ENCODE measurements at regions not wholly inside any gene's neighbourhood (a gene's known extent, or its start where the extent isn't known, plus 50 kb on each side); places are given as distances from the start of the nearest gene placed in this dataset.

DNA sequence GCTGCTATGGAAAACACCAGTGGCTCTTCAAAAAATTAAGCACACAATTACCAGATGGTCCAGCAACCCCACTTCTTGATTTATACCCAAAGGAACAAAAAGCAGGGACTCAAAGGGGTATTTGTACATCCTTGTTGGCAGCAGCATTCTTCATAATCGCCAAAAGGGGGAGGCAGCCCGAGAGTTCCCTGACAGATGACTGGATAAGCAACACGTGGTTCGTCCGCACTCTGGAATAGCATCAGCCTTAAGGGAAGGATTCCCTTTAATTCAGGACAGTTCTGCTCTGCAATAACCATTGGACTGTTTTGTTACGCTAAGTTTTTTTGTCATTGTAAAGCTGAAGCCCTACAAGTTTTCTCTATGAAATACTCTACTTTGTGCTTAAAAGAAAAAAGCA is 76.7 kb upstream of the TWIST2 start:
- Histone ChIP-seq H2AFZ (ENCODE audit: insufficient read depth, low read depth, low read length, poor library complexity, severe bottlenecking) (no peak overlapping the region), H3K27ac (ENCODE audit: low read length in 2 of 2) (no peak overlapping the region), H3K9me3 (ENCODE audit: control extremely low read depth in 1 of 3, control insufficient read depth in 2 of 3, insufficient read depth in 1 of 3, low read length in 2 of 3) (peaks cover 0 to 37% (median 6%) of the 10 kb centered on the region in 3 donors), H3K4me2 (replicated peaks; ENCODE audit: low read depth, low read length, poor library complexity, severe bottlenecking) (no peak overlapping the region), H3K27me3 (replicated peaks in 1 of 4; ENCODE audit: control extremely low read depth in 1 of 4, control insufficient read depth in 3 of 4, insufficient read depth in 4 of 4, low read length in 3 of 4) (no peaks in the 10 kb centered on the region), H4K20me1 (ENCODE audit: control insufficient read depth, insufficient read depth, low read length, poor library complexity, severe bottlenecking) (no peaks in the 10 kb centered on the region), H3K4me3 (ENCODE audit: control extremely low read depth in 1 of 5, extremely low read depth in 1 of 5, insufficient read depth in 1 of 5, low read depth in 2 of 5, low read length in 4 of 5) (no peak overlapping the region), H3K36me3 (replicated peaks in 1 of 2; ENCODE audit: control extremely low read depth in 1 of 2, control insufficient read depth in 1 of 2, extremely low read depth in 1 of 2, insufficient read depth in 2 of 2, low read length in 1 of 2) (no peaks in the 10 kb centered on the region), H3K9ac (ENCODE audit: low read length) (no peak overlapping the region), H3K4me1 (ENCODE audit: control insufficient read depth in 2 of 2, insufficient read depth in 2 of 2, low read length in 2 of 2) (no peaks in the 10 kb centered on the region), H3K79me2 (ENCODE audit: control insufficient read depth, insufficient read depth, low read length) (no peaks in the 10 kb centered on the region)
- Mint-ChIP-seq H3K4me1 (peaks cover 7% of the 10 kb centered on the region), H3K27me3 (peaks cover 17% of the 10 kb centered on the region), H3K27ac (no peak overlapping the region), H3K9me3 (ENCODE audit: insufficient read depth) (peaks cover 1% of the 10 kb centered on the region), H3K4me3 (no peak overlapping the region)
- ATAC-seq (ENCODE audit: low read depth) (no peak), DNase-seq (no peak)
- intact Hi-C loops (cut with micrococcal nuclease): no loop called here
- 55% methylated on average over 5 of the region's 6 CpGs for WGBS (ENCODE audit: insufficient coverage)
- POLR2A ChIA-PET: no interaction called here
- no peak for TF ChIP-seq EZH2 (IDR thresholded peaks at IDR 0.05; ENCODE audit: borderline replicate concordance, insufficient read depth, low read depth, low read length, poor library complexity, severe bottlenecking)
- TF ChIP-seq, protein P1, sequence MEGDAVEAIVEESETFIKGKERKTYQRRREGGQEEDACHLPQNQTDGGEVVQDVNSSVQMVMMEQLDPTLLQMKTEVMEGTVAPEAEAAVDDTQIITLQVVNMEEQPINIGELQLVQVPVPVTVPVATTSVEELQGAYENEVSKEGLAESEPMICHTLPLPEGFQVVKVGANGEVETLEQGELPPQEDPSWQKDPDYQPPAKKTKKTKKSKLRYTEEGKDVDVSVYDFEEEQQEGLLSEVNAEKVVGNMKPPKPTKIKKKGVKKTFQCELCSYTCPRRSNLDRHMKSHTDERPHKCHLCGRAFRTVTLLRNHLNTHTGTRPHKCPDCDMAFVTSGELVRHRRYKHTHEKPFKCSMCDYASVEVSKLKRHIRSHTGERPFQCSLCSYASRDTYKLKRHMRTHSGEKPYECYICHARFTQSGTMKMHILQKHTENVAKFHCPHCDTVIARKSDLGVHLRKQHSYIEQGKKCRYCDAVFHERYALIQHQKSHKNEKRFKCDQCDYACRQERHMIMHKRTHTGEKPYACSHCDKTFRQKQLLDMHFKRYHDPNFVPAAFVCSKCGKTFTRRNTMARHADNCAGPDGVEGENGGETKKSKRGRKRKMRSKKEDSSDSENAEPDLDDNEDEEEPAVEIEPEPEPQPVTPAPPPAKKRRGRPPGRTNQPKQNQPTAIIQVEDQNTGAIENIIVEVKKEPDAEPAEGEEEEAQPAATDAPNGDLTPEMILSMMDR (IDR thresholded peaks at IDR 0.05): no peak
- CTCF ChIA-PET: no interaction called here

DNA sequence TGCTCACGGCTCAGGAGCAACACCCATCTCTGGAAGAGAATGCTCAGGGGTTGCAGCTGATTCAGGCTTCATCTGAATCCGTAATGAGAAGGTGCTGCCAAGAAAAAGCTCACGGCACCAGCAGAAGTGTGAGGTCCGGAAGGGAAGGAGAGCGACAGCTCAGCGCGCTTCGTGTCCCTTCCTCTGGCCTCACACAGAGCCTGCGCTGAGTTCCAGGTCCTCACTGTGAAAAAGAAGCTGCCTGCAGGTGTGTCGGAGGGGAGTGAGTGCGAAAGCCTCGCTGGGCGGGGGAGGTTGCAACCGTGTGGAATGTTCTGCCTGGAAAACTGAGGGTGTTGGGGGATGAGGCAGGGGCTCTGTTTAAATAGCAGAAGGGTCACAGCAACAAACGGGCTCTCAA is 76.2 kb upstream of the TWIST2 start:
- H3K79me2 ChIP-seq (ENCODE audit: control insufficient read depth, insufficient read depth, low read length): no peaks in the 10 kb centered on the region
- 85% methylated on average over 14 of the region's 15 CpGs for WGBS (ENCODE audit: insufficient coverage)
- H2AFZ ChIP-seq (ENCODE audit: insufficient read depth, low read depth, low read length, poor library complexity, severe bottlenecking): no peak overlapping the region
- H3K27ac Mint-ChIP-seq: no peak overlapping the region
- H4K20me1 ChIP-seq (ENCODE audit: control insufficient read depth, insufficient read depth, low read length, poor library complexity, severe bottlenecking): no peaks in the 10 kb centered on the region
- H3K9me3 ChIP-seq (ENCODE audit: control extremely low read depth in 1 of 3, control insufficient read depth in 2 of 3, insufficient read depth in 1 of 3, low read length in 2 of 3): peaks cover 0 to 41% (median 10%) of the 10 kb centered on the region in 3 donors
- no peak overlapping the region for H3K4me3 ChIP-seq (ENCODE audit: control extremely low read depth in 1 of 5, extremely low read depth in 1 of 5, insufficient read depth in 1 of 5, low read depth in 2 of 5, low read length in 4 of 5)
- DNase-seq (no peak), ATAC-seq (ENCODE audit: low read depth) (no peak)
- peaks cover 17% of the 10 kb centered on the region for H3K27me3 Mint-ChIP-seq
- no peaks in the 10 kb centered on the region for H3K27me3 ChIP-seq (replicated peaks in 1 of 4; ENCODE audit: control extremely low read depth in 1 of 4, control insufficient read depth in 3 of 4, insufficient read depth in 4 of 4, low read length in 3 of 4)
- peaks cover 1% of the 10 kb centered on the region for H3K9me3 Mint-ChIP-seq (ENCODE audit: insufficient read depth)
- no peaks in the 10 kb centered on the region for H3K4me1 ChIP-seq (ENCODE audit: control insufficient read depth in 2 of 2, insufficient read depth in 2 of 2, low read length in 2 of 2)
- peaks cover 7% of the 10 kb centered on the region for H3K4me1 Mint-ChIP-seq
- CTCF ChIA-PET: no interaction called here
- TF ChIP-seq, protein P1 (IDR thresholded peaks at IDR 0.05): no peak
- TF ChIP-seq EZH2 (IDR thresholded peaks at IDR 0.05; ENCODE audit: borderline replicate concordance, insufficient read depth, low read depth, low read length, poor library complexity, severe bottlenecking): no peak
- no peak overlapping the region for H3K9ac ChIP-seq (ENCODE audit: low read length)
- POLR2A ChIA-PET: no interaction called here
- H3K4me2 ChIP-seq (replicated peaks; ENCODE audit: low read depth, low read length, poor library complexity, severe bottlenecking): no peak overlapping the region
- intact Hi-C loops (cut with micrococcal nuclease): no loop called here
- H3K27ac ChIP-seq (ENCODE audit: low read length in 2 of 2): no peak overlapping the region
- H3K36me3 ChIP-seq (replicated peaks in 1 of 2; ENCODE audit: control extremely low read depth in 1 of 2, control insufficient read depth in 1 of 2, extremely low read depth in 1 of 2, insufficient read depth in 2 of 2, low read length in 1 of 2): no peaks in the 10 kb centered on the region
- no peak overlapping the region for H3K4me3 Mint-ChIP-seq

Measured in B cell (primary cell).